ENCODE measurements at regions not wholly inside any gene's neighbourhood (a gene's known extent, or its start where the extent isn't known, plus 50 kb on each side); places are given as distances from the start of the nearest gene placed in this dataset.
"Not testable (repeated sequence)": the region's sequence is repeated elsewhere in the genome, so short reads cannot be mapped to it uniquely, and the experiment has no call there.

GRCh38 chr3:18237251-18238005 is 187.7 kb downstream of the SATB1 start:
- in situ Hi-C loops (cut with HindIII; ENCODE audit: low sequenced_read_pairs) = no loop called here

- in situ Hi-C loops (cut with HindIII; ENCODE audit: low sequenced_read_pairs) = no loop called here
Measured at GRCh38 chr3:18236726-18237125, 188.4 kb downstream of the SATB1 start.

- in situ Hi-C loops (cut with HindIII; ENCODE audit: low sequenced_read_pairs) = no loop called here
Measured at GRCh38 chr3:18234717-18235335, 190.3 kb downstream of the SATB1 start.

GRCh38 chr3:18233987-18234716 is 191.0 kb downstream of the SATB1 start:
- in situ Hi-C loops (cut with HindIII; ENCODE audit: low sequenced_read_pairs) = no loop called here

- in situ Hi-C loops (cut with HindIII; ENCODE audit: low sequenced_read_pairs) = no loop called here
Measured at GRCh38 chr3:18232317-18232716, 192.8 kb downstream of the SATB1 start.

- in situ Hi-C loops (cut with HindIII; ENCODE audit: low sequenced_read_pairs) = no loop called here
Measured at GRCh38 chr3:18228060-18228459, 197.1 kb downstream of the SATB1 start.

- in situ Hi-C loops (cut with HindIII; ENCODE audit: low sequenced_read_pairs) = no loop called here
Measured at GRCh38 chr3:18225709-18226108, 199.4 kb downstream of the SATB1 start.

- in situ Hi-C loops (cut with HindIII; ENCODE audit: low sequenced_read_pairs) = no loop called here
Measured at GRCh38 chr3:18224426-18224825, 200.7 kb downstream of the SATB1 start.

- in situ Hi-C loops (cut with HindIII; ENCODE audit: low sequenced_read_pairs) = no loop called here
Measured at GRCh38 chr3:18223974-18224373, 201.2 kb downstream of the SATB1 start.

GRCh38 chr3:18223571-18223970 is 201.6 kb downstream of the SATB1 start:
- in situ Hi-C loops (cut with HindIII; ENCODE audit: low sequenced_read_pairs) = no loop called here

GRCh38 chr3:18222686-18223085 is 202.5 kb downstream of the SATB1 start:
- in situ Hi-C loops (cut with HindIII; ENCODE audit: low sequenced_read_pairs) = no loop called here

- in situ Hi-C loops (cut with HindIII; ENCODE audit: low sequenced_read_pairs) = no loop called here
Measured at GRCh38 chr3:18217507-18218174, 207.5 kb downstream of the SATB1 start.

- in situ Hi-C loops (cut with HindIII; ENCODE audit: low sequenced_read_pairs) = no loop called here
Measured at GRCh38 chr3:18216996-18217395, 208.1 kb downstream of the SATB1 start.

GRCh38 chr3:18215639-18216038 is 209.5 kb downstream of the SATB1 start:
- in situ Hi-C loops (cut with HindIII; ENCODE audit: low sequenced_read_pairs) = no loop called here

GRCh38 chr3:18211116-18211515 is 214.0 kb downstream of the SATB1 start:
- in situ Hi-C loops (cut with HindIII; ENCODE audit: low sequenced_read_pairs) = no loop called here

GRCh38 chr3:18208856-18209255 is 216.3 kb downstream of the SATB1 start:
- in situ Hi-C loops (cut with HindIII; ENCODE audit: low sequenced_read_pairs) = no loop called here

- in situ Hi-C loops (cut with HindIII; ENCODE audit: low sequenced_read_pairs) = no loop called here
Measured at GRCh38 chr3:18208091-18208490, 217.0 kb downstream of the SATB1 start.

- in situ Hi-C loops (cut with HindIII; ENCODE audit: low sequenced_read_pairs) = no loop called here
Measured at GRCh38 chr3:18207226-18207625, 217.9 kb downstream of the SATB1 start.

GRCh38 chr3:18205701-18206100 is 219.4 kb downstream of the SATB1 start:
- in situ Hi-C loops (cut with HindIII; ENCODE audit: low sequenced_read_pairs) = not testable (repeated sequence)

GRCh38 chr3:18201315-18201714 is 223.8 kb downstream of the SATB1 start:
- in situ Hi-C loops (cut with HindIII; ENCODE audit: low sequenced_read_pairs) = no loop called here

- in situ Hi-C loops (cut with HindIII; ENCODE audit: low sequenced_read_pairs) = no loop called here
Measured at GRCh38 chr3:18199757-18200156, 225.4 kb downstream of the SATB1 start.
